GM23338 (cell line): ENCODE measurements at regions not wholly inside any gene's neighbourhood (a gene's known extent, or its start where the extent isn't known, plus 50 kb on each side); places are given as distances from the start of the nearest gene placed in this dataset.

Experiments
- ATAC-seq: fragments of 200-7000 bp; cut with Tn5 transposase; 3 replicates; pipeline ENCODE4 v1.9.1; 2020
- DNase-seq: peaks from one replicate; pipeline ENCODE4 v3.0.0-alpha.2; 2015; ENCODE audit warnings: low spot score
- H2AFZ ChIP-seq: fragments of 200-600 bp; sonication (generic); 2 replicates; pipeline ENCODE4 v1.8.0; 2016; ENCODE audit warnings: antibody characterized with exemption, mild to moderate bottlenecking, moderate library complexity
- H3F3A ChIP-seq: fragments of 200-600 bp; sonication (generic); replicated peaks from 2 replicates; pipeline ENCODE4 v1.8.0; 2017; ENCODE audit warnings: antibody characterized with exemption, mixed run types, low read depth
- H3K27ac ChIP-seq: fragments of 200-600 bp; sonication (generic); 2 replicates; pipeline ENCODE4 v1.6.1; 2016; ENCODE audit warnings: low read depth
- H3K27me3 ChIP-seq: fragments of 200-600 bp; sonication (generic); 2 replicates; pipeline ENCODE4 v1.8.0; 2016; ENCODE audit warnings: mild to moderate bottlenecking, mixed run types, moderate library complexity; ENCODE audit not compliant: insufficient read depth
- H3K36me3 ChIP-seq: fragments of 200-600 bp; sonication (generic); 2 replicates; pipeline ENCODE4 v1.8.0; 2016; ENCODE audit warnings: mild to moderate bottlenecking; ENCODE audit not compliant: insufficient read depth
- H3K4me1 ChIP-seq: fragments of 200-600 bp; sonication (generic); 2 replicates; pipeline ENCODE4 v1.8.0; 2016; ENCODE audit warnings: mild to moderate bottlenecking, moderate library complexity; ENCODE audit not compliant: insufficient read depth
- H3K4me2 ChIP-seq: fragments of 200-600 bp; sonication (generic); 2 replicates; pipeline ENCODE4 v1.7.1; 2017; ENCODE audit warnings: mixed run types
- H3K4me3 ChIP-seq: fragments of 200-600 bp; sonication (generic); 2 replicates; pipeline ENCODE4 v1.6.1; 2016; ENCODE audit warnings: mixed run types
- H3K79me2 ChIP-seq: fragments of 200-600 bp; sonication (generic); replicated peaks from 2 replicates; pipeline ENCODE4 v1.8.0; 2017; ENCODE audit warnings: mild to moderate bottlenecking; ENCODE audit not compliant: insufficient read depth
- H3K9me2 ChIP-seq: fragments of 200-600 bp; sonication (generic); 2 replicates; pipeline ENCODE4 v1.8.0; 2017; ENCODE audit not compliant: insufficient read depth
- H4K20me1 ChIP-seq: fragments of 200-600 bp; sonication (generic); replicated peaks from 2 replicates; pipeline ENCODE4 v1.8.0; 2017; ENCODE audit warnings: mild to moderate bottlenecking; ENCODE audit not compliant: insufficient read depth
- H3K27ac Mint-ChIP-seq: 2 replicates; pipeline ENCODE4 v1.8.0; 2020; ENCODE audit warnings: inconsistent platforms, mild to moderate bottlenecking, moderate library complexity, mixed read lengths
- H3K27me3 Mint-ChIP-seq: 3 replicates; pipeline ENCODE4 v1.8.0; 2022; ENCODE audit warnings: low read depth, mild to moderate bottlenecking, moderate library complexity, mixed read lengths, inconsistent platforms; ENCODE audit not compliant: insufficient read depth, poor library complexity
- H3K36me3 Mint-ChIP-seq: 3 replicates; pipeline ENCODE4 v1.8.0; 2021; ENCODE audit warnings: low read depth, mild to moderate bottlenecking, inconsistent platforms, moderate library complexity, mixed read lengths
- H3K4me1 Mint-ChIP-seq: 3 replicates; pipeline ENCODE4 v1.8.0; 2020; ENCODE audit warnings: mild to moderate bottlenecking, inconsistent platforms, mixed read lengths
- H3K4me3 Mint-ChIP-seq: 3 replicates; pipeline ENCODE4 v1.8.0; 2021; ENCODE audit warnings: moderate library complexity, mild to moderate bottlenecking, inconsistent platforms, mixed read lengths
- H3K9me3 Mint-ChIP-seq: 3 replicates; pipeline ENCODE4 v1.8.0; 2020; ENCODE audit warnings: moderate library complexity, mild to moderate bottlenecking, inconsistent platforms, mixed read lengths
- CREB1 ChIP-seq: fragments of 250-450 bp; sonication (Bioruptor Pico); IDR thresholded peaks from 2 replicates; pipeline ENCODE4 v1.5.0; 2020; ENCODE audit warnings: low read depth, mild to moderate bottlenecking, moderate library complexity
- EZH2 ChIP-seq: fragments of 200-600 bp; sonication (generic); IDR thresholded peaks from one replicate; pipeline ENCODE4 v1.8.0; 2017; ENCODE audit warnings: antibody characterized with exemption, mild to moderate bottlenecking, low read depth; ENCODE audit not compliant: unreplicated experiment
- EZH2phosphoT487 ChIP-seq: fragments of 200-600 bp; sonication (generic); IDR thresholded peaks from one replicate; pipeline ENCODE4 v1.8.1; 2018; ENCODE audit warnings: antibody characterized with exemption; ENCODE audit not compliant: unreplicated experiment
- NANOG ChIP-seq: IDR thresholded peaks from 2 replicates; pipeline ENCODE4 v1.6.1; 2016; ENCODE audit warnings: antibody characterized with exemption, borderline replicate concordance
- POLR2AphosphoS5 ChIP-seq: IDR thresholded peaks from 2 replicates; pipeline ENCODE4 v1.6.1; 2016; ENCODE audit warnings: antibody characterized with exemption, low read depth
- REST ChIP-seq: IDR thresholded peaks from one replicate; pipeline ENCODE4 v1.6.1; 2018; ENCODE audit warnings: antibody characterized with exemption; ENCODE audit not compliant: unreplicated experiment
- ZNF114 ChIP-seq: fragments of 250-450 bp; sonication (Bioruptor Pico); IDR thresholded peaks from 2 replicates; pipeline ENCODE4 v1.5.0; 2020; ENCODE audit warnings: mild to moderate bottlenecking, moderate library complexity
- TF ChIP-seq, protein P1 (sequence below): IDR thresholded peaks from 2 replicates; pipeline ENCODE4 v1.6.1; 2016; ENCODE audit warnings: antibody characterized with exemption
- TF ChIP-seq, protein P2 (sequence below): fragments of 250-450 bp; sonication (Bioruptor Pico); IDR thresholded peaks from 2 replicates; pipeline ENCODE4 v1.5.0; 2020; ENCODE audit warnings: mild to moderate bottlenecking, moderate library complexity

DNA sequence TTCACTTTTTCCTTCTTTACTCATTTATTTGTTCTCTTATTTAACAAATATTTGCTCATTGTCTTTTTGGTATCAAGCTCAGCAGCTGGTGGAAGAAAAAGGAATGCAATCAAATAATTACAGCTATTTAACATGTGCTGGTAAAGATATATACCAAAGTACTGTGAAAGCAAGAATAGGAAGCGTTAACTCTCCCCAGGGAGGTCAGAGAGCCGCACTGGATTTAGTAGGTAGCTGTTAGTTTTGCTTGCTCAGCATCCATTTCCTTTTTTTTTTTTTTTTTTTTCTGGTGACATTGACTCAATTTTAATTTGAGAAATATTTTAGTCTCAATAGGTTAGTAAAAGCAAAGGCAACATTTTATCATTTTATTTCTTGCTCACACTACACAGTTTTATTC, 308.5 kb upstream of the MDFIC2 start:
- TF ChIP-seq, protein P1, sequence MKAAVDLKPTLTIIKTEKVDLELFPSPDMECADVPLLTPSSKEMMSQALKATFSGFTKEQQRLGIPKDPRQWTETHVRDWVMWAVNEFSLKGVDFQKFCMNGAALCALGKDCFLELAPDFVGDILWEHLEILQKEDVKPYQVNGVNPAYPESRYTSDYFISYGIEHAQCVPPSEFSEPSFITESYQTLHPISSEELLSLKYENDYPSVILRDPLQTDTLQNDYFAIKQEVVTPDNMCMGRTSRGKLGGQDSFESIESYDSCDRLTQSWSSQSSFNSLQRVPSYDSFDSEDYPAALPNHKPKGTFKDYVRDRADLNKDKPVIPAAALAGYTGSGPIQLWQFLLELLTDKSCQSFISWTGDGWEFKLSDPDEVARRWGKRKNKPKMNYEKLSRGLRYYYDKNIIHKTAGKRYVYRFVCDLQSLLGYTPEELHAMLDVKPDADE, result no peak
- no peak for TF ChIP-seq CREB1 (CRISPR knock-in tag)
- TF ChIP-seq POLR2AphosphoS5, result no peak
- no peak for TF ChIP-seq ZNF114 (CRISPR knock-in tag)
- no peak for TF ChIP-seq NANOG
- TF ChIP-seq, protein P2, sequence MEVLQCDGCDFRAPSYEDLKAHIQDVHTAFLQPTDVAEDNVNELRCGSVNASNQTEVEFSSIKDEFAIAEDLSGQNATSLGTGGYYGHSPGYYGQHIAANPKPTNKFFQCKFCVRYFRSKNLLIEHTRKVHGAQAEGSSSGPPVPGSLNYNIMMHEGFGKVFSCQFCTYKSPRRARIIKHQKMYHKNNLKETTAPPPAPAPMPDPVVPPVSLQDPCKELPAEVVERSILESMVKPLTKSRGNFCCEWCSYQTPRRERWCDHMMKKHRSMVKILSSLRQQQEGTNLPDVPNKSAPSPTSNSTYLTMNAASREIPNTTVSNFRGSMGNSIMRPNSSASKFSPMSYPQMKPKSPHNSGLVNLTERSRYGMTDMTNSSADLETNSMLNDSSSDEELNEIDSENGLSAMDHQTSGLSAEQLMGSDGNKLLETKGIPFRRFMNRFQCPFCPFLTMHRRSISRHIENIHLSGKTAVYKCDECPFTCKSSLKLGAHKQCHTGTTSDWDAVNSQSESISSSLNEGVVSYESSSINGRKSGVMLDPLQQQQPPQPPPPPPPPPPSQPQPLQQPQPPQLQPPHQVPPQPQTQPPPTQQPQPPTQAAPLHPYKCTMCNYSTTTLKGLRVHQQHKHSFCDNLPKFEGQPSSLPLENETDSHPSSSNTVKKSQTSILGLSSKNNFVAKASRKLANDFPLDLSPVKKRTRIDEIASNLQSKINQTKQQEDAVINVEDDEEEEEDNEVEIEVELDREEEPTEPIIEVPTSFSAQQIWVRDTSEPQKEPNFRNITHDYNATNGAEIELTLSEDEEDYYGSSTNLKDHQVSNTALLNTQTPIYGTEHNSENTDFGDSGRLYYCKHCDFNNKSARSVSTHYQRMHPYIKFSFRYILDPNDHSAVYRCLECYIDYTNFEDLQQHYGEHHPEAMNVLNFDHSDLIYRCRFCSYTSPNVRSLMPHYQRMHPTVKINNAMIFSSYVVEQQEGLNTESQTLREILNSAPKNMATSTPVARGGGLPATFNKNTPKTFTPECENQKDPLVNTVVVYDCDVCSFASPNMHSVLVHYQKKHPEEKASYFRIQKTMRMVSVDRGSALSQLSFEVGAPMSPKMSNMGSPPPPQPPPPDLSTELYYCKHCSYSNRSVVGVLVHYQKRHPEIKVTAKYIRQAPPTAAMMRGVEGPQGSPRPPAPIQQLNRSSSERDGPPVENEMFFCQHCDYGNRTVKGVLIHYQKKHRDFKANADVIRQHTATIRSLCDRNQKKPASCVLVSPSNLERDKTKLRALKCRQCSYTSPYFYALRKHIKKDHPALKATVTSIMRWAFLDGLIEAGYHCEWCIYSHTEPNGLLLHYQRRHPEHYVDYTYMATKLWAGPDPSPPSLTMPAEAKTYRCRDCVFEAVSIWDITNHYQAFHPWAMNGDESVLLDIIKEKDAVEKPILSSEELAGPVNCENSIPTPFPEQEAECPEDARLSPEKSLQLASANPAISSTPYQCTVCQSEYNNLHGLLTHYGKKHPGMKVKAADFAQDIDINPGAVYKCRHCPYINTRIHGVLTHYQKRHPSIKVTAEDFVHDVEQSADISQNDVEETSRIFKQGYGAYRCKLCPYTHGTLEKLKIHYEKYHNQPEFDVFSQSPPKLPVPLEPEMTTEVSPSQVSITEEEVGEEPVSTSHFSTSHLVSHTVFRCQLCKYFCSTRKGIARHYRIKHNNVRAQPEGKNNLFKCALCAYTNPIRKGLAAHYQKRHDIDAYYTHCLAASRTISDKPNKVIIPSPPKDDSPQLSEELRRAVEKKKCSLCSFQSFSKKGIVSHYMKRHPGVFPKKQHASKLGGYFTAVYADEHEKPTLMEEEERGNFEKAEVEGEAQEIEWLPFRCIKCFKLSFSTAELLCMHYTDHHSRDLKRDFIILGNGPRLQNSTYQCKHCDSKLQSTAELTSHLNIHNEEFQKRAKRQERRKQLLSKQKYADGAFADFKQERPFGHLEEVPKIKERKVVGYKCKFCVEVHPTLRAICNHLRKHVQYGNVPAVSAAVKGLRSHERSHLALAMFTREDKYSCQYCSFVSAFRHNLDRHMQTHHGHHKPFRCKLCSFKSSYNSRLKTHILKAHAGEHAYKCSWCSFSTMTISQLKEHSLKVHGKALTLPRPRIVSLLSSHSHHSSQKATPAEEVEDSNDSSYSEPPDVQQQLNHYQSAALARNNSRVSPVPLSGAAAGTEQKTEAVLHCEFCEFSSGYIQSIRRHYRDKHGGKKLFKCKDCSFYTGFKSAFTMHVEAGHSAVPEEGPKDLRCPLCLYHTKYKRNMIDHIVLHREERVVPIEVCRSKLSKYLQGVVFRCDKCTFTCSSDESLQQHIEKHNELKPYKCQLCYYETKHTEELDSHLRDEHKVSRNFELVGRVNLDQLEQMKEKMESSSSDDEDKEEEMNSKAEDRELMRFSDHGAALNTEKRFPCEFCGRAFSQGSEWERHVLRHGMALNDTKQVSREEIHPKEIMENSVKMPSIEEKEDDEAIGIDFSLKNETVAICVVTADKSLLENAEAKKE (CRISPR knock-in tag), result no peak
- TF ChIP-seq EZH2phosphoT487, result no peak
- TF ChIP-seq REST, result no peak
- no peak for TF ChIP-seq EZH2
- peaks cover 19% of the 10 kb centered on the region for H3K9me2 ChIP-seq
- no peaks in the 10 kb centered on the region for H3F3A ChIP-seq
- DNase-seq (peak; percentile 7), ATAC-seq (no peak)
- peaks cover 3% of the 10 kb centered on the region; the same call in 2 of the 3 replicates for H3K9me3 Mint-ChIP-seq
- H3K4me1 ChIP-seq, result peaks cover 16% of the 10 kb centered on the region
- H3K4me3 ChIP-seq, result no peak overlapping the region
- no peak overlapping the region for H3K27ac ChIP-seq
- H3K4me2 ChIP-seq, result no peak overlapping the region
- H3K27ac Mint-ChIP-seq, result no peak overlapping the region
- no peaks in the 10 kb centered on the region for H3K27me3 ChIP-seq
- peaks cover 14% of the 10 kb centered on the region; the same call in 2 of the 3 replicates for H3K36me3 Mint-ChIP-seq
- no peak overlapping the region for H3K4me3 Mint-ChIP-seq
- no peak overlapping the region for H2AFZ ChIP-seq
- H3K27me3 Mint-ChIP-seq, result peaks cover 2% of the 10 kb centered on the region
- H3K4me1 Mint-ChIP-seq, result peaks cover 17% of the 10 kb centered on the region
- no peaks in the 10 kb centered on the region for H3K79me2 ChIP-seq
- no peaks in the 10 kb centered on the region for H4K20me1 ChIP-seq
- H3K36me3 ChIP-seq, result no peaks in the 10 kb centered on the region
